ENCODE measurements at regions not wholly inside any gene's neighbourhood (a gene's known extent, or its start where the extent isn't known, plus 50 kb on each side); places are given as distances from the start of the nearest gene placed in this dataset.
A peak's percentile ranks its signal among the peaks of the same experiment; 100 is the strongest.

DNA sequence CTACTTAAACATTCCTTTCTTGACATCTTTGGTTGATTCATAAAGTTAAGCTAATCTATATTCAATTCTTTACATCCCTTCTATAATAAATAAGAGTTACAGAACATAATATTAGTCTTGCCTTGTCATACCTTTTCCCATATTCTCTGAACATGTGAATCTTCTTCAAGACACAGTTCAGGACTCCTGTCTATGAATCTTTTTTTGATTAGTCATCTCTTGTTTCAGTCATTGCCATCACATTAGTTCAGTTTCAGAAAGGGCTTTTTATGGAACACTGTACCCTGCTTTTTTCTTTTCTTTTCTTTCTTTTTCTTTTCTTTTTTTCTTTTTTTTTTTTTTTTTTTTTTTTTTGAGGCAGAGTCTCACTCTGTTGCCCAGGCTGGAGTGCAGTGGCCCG is 181.2 kb downstream of the UBE2E3 start:
- TF ChIP-seq CTCF (IDR thresholded peaks at IDR 0.05): no peak
- intact Hi-C loops (cut with DNase I, micrococcal nuclease): no loop called here
- DNase-seq: no peak

GRCh38 chr2:181163139-181163538 is 182.7 kb downstream of the UBE2E3 start:
- H3K4me1 ChIP-seq (ENCODE audit: low read depth): no peaks in the 10 kb centered on the region
- no peak for TF ChIP-seq CTCF (IDR thresholded peaks at IDR 0.05)
- H3K9me3 ChIP-seq: no peaks in the 10 kb centered on the region
- intact Hi-C loops (cut with DNase I, micrococcal nuclease): no loop called here
- no peak overlapping the region for H3K4me3 ChIP-seq
- ATAC-seq: peak; percentile 20
- DNase-seq: peak in 1 of 3 donors; percentile 14
- H3K36me3 ChIP-seq (ENCODE audit: low read depth): no peaks in the 10 kb centered on the region

More for the DNA sequence above, 181.2 kb downstream of the UBE2E3 start:
- Histone ChIP-seq H3K9me3 (no peaks in the 10 kb centered on the region), H3K4me3 (no peak overlapping the region), H3K36me3 (ENCODE audit: low read depth) (no peaks in the 10 kb centered on the region), H3K4me1 (ENCODE audit: low read depth) (no peaks in the 10 kb centered on the region)
- ATAC-seq: no peak

GRCh38 chr2:181163691-181164090 is 183.3 kb downstream of the UBE2E3 start:
- no peaks in the 10 kb centered on the region for H3K36me3 ChIP-seq (ENCODE audit: low read depth)
- intact Hi-C loops (cut with DNase I, micrococcal nuclease): no loop called here
- no peak for ATAC-seq
- no peaks in the 10 kb centered on the region for H3K4me1 ChIP-seq (ENCODE audit: low read depth)
- no peak for DNase-seq
- no peak for TF ChIP-seq CTCF (IDR thresholded peaks at IDR 0.05)
- H3K4me3 ChIP-seq: no peak overlapping the region
- no peaks in the 10 kb centered on the region for H3K9me3 ChIP-seq

GRCh38 chr2:181164699-181165098 is 184.3 kb downstream of the UBE2E3 start:
- H3K4me3 ChIP-seq: no peak overlapping the region
- intact Hi-C loops (cut with DNase I, micrococcal nuclease): no loop called here
- H3K4me1 ChIP-seq (ENCODE audit: low read depth): no peaks in the 10 kb centered on the region
- no peak for TF ChIP-seq CTCF (IDR thresholded peaks at IDR 0.05)
- DNase-seq: no peak
- H3K9me3 ChIP-seq: no peaks in the 10 kb centered on the region
- H3K36me3 ChIP-seq (ENCODE audit: low read depth): no peaks in the 10 kb centered on the region
- ATAC-seq: no peak

- peak; percentile 75 for ATAC-seq
- H3K4me3 ChIP-seq: no peak overlapping the region
- H3K9me3 ChIP-seq: no peaks in the 10 kb centered on the region
- intact Hi-C loops (cut with DNase I, micrococcal nuclease): no loop called here
- DNase-seq: peak in 1 of 3 donors; percentile 11
- no peaks in the 10 kb centered on the region for H3K36me3 ChIP-seq (ENCODE audit: low read depth)
- H3K4me1 ChIP-seq (ENCODE audit: low read depth): no peaks in the 10 kb centered on the region
- no peak for TF ChIP-seq CTCF (IDR thresholded peaks at IDR 0.05)
These were observed 184.9 kb downstream of the UBE2E3 start for GRCh38 chr2:181165199-181165868.

- H3K4me1 ChIP-seq (ENCODE audit: low read depth): no peaks in the 10 kb centered on the region
- no peak overlapping the region for H3K4me3 ChIP-seq
- intact Hi-C loops (cut with DNase I, micrococcal nuclease): no loop called here
- H3K9me3 ChIP-seq: no peaks in the 10 kb centered on the region
- no peak for ATAC-seq
- no peaks in the 10 kb centered on the region for H3K36me3 ChIP-seq (ENCODE audit: low read depth)
- no peak for TF ChIP-seq CTCF (IDR thresholded peaks at IDR 0.05)
- DNase-seq: no peak
These were observed 189.1 kb downstream of the UBE2E3 start for GRCh38 chr2:181169503-181169902.

Data from mucosa of descending colon (tissue), 3 donors.